Adrenal gland (tissue), 5 donors: ENCODE measurements at regions not wholly inside any gene's neighbourhood (a gene's known extent, or its start where the extent isn't known, plus 50 kb on each side); places are given as distances from the start of the nearest gene placed in this dataset.

Experiments
- CTCF ChIP-seq, 6 experiments: fragments of 450-650 bp in 4 of 6; fragments of 200-600 bp in 2 of 6; sonication (generic) in 1 of 6; IDR thresholded peaks; 1 replicate in 5 of 6; 2 replicates in 1 of 6; pipeline versions ENCODE4 v1.5.1 to v1.8.0; 2016 to 2021; ENCODE audit warnings: antibody characterized with exemption in 6 of 6, mild to moderate bottlenecking in 2 of 6, moderate library complexity in 1 of 6
- POLR2A ChIP-seq, 2 donors: fragments of 450-650 bp; IDR thresholded peaks; one replicate each; pipeline ENCODE4 v1.6.1; 2017; ENCODE audit warnings: antibody characterized with exemption in 2 of 2, mild to moderate bottlenecking in 2 of 2, moderate library complexity in 1 of 2
- donor health status: DM: no; HTN: no; CAD: no.

GRCh38 chrX:20620306-20620705, 353.6 kb upstream of the RPS6KA3 start:
- TF ChIP-seq CTCF (IDR thresholded peaks at IDR 0.05) (no peak), POLR2A (IDR thresholded peaks at IDR 0.05) (no peak)
